Brain microvascular endothelial cell (primary cell): ENCODE measurements at regions not wholly inside any gene's neighbourhood (a gene's known extent, or its start where the extent isn't known, plus 50 kb on each side); places are given as distances from the start of the nearest gene placed in this dataset.

Experiments used
- DNase-seq: peaks from one replicate; pipeline ENCODE4 v3.0.0-alpha.2; 2020
- H3K27ac ChIP-seq: fragments of 250-450 bp; sonication (Bioruptor Pico); 2 replicates; pipeline ENCODE4 v1.5.1; 2020; ENCODE audit warnings: mild to moderate bottlenecking, moderate library complexity
- H3K27me3 ChIP-seq: fragments of 250-450 bp; sonication (Bioruptor Pico); replicated peaks from 2 replicates; pipeline ENCODE4 v1.5.1; 2020; ENCODE audit warnings: mild to moderate bottlenecking
- H3K36me3 ChIP-seq: fragments of 250-450 bp; sonication (Bioruptor Pico); replicated peaks from 2 replicates; pipeline ENCODE4 v1.5.1; 2020; ENCODE audit warnings: mild to moderate bottlenecking
- H3K4me3 ChIP-seq: 2 replicates; pipeline ENCODE4 v1.5.1; 2011; ENCODE audit warnings: low read depth, mild to moderate bottlenecking, control low read depth, low read length, moderate library complexity
- in situ Hi-C: cut with HindIII; loops from 2 replicates; pipeline ENCODE4 v1.10.0; 2017; ENCODE audit warnings: low sequenced_read_pairs, low pct_ligation_motif_present
- TF ChIP-seq, protein P1 (sequence below): IDR thresholded peaks from 2 replicates; pipeline ENCODE4 v1.5.1; 2011; ENCODE audit warnings: low read depth, mild to moderate bottlenecking, moderate library complexity, low read length, control low read depth, inconsistent platforms; ENCODE audit errors: missing control alignments

DNA sequence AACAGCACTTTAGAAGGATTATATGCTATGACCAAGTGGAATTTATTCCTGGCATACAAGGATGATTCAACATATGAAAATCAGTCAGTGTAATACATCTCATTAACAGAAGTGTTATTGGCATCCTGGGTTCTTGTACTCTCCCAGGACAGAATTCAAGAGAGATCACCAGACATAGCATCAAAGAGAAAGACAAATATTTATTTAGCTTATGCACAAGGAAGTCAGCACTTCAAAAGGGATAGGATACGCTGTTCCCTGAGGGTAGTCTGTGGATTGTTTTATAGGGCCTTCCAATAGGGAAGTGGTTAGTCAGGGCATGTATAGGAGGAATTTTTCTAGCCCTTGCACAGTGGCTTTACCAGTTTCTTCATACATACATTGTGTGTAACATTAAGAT, 1238.0 kb downstream of the PCDH17 start:
- in situ Hi-C loops, result no loop called here

DNA sequence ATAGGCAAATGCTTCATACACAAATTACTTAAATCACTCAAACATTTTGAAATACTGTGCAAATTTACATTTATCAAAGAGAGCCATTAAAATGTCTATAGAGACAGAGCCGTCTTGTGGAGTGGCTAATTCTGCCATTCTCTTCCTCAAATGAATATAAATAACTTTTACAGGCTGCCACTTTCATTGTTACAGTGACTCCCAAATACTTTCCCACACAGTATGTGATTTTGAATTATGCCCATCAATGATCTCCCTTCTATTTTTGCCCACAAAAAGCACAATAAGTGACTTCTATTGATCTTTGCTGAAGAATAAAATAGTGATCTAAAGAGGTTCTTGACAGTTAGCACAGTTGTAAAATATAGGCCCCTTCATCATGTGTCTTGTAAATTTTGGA, 1244.9 kb downstream of the PCDH17 start:
- H3K4me3 ChIP-seq, result no peak overlapping the region

More for the DNA sequence above, 1238.0 kb downstream of the PCDH17 start:
- no peak for DNase-seq
- Histone ChIP-seq H3K27me3 (no peaks in the 10 kb centered on the region), H3K27ac (no peak overlapping the region), H3K36me3 (no peaks in the 10 kb centered on the region), H3K4me3 (no peak overlapping the region)
- TF ChIP-seq, protein P1, sequence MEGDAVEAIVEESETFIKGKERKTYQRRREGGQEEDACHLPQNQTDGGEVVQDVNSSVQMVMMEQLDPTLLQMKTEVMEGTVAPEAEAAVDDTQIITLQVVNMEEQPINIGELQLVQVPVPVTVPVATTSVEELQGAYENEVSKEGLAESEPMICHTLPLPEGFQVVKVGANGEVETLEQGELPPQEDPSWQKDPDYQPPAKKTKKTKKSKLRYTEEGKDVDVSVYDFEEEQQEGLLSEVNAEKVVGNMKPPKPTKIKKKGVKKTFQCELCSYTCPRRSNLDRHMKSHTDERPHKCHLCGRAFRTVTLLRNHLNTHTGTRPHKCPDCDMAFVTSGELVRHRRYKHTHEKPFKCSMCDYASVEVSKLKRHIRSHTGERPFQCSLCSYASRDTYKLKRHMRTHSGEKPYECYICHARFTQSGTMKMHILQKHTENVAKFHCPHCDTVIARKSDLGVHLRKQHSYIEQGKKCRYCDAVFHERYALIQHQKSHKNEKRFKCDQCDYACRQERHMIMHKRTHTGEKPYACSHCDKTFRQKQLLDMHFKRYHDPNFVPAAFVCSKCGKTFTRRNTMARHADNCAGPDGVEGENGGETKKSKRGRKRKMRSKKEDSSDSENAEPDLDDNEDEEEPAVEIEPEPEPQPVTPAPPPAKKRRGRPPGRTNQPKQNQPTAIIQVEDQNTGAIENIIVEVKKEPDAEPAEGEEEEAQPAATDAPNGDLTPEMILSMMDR, result no peak

DNA sequence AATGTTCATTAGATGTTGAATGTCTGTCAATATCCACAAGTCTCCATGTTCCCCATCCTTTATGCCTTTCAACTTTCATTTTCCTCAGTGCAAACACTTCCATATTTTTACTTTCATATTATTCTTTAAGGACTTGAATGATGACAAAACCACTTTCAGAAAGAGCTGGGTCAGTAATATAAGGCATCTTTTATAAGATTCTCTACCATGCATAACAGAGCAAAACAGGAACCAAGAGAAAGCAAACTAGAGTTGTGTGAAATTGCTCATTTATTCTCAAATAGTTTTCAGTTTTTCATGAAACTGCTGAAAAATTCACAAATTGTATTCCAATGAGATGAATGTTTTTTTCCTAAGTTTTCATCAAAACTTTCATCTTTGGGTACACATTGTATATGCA, 1247.6 kb downstream of the PCDH17 start:
- in situ Hi-C loops, result no loop called here
- TF ChIP-seq, protein P1, result no peak
- Histone ChIP-seq H3K4me3 (no peak overlapping the region), H3K27ac (no peak overlapping the region), H3K36me3 (no peaks in the 10 kb centered on the region), H3K27me3 (no peaks in the 10 kb centered on the region)
- no peak for DNase-seq

More for the DNA sequence above, 1244.9 kb downstream of the PCDH17 start:
- TF ChIP-seq, protein P1, result no peak
- in situ Hi-C loops, result no loop called here
- Histone ChIP-seq H3K27ac (no peak overlapping the region), H3K36me3 (no peaks in the 10 kb centered on the region), H3K27me3 (no peaks in the 10 kb centered on the region)
- no peak for DNase-seq

GRCh38 chr13:58882516-58882915, 1251.0 kb downstream of the PCDH17 start:
- H3K4me3 ChIP-seq, result no peak overlapping the region
- TF ChIP-seq, protein P1, result no peak
- H3K36me3 ChIP-seq, result no peaks in the 10 kb centered on the region
- H3K27ac ChIP-seq, result no peak overlapping the region
- DNase-seq, result no peak
- H3K27me3 ChIP-seq, result no peaks in the 10 kb centered on the region
- in situ Hi-C loops, result no loop called here

DNA sequence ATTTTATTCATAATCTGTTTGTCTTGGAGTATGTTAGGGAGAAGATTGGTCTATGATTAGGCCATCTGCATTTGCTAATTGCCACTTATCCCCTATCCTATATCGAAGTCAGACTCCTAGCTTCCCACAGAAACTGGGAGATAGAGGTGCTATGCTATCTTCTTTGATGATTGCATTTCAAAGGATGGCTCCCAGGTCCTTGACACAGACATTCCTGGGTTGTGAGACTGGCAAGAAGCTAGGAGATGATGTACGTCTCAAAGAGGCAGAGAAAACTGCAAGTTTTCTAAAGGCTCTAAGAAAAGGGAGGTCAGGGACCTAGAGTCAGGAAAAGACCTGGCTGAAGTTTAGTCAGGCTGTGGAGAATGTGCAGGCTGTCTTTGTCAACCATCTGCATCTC, 1251.9 kb downstream of the PCDH17 start:
- in situ Hi-C loops, result no loop called here
- H3K27me3 ChIP-seq, result no peaks in the 10 kb centered on the region
- TF ChIP-seq, protein P1, result no peak
- no peak overlapping the region for H3K4me3 ChIP-seq
- H3K27ac ChIP-seq, result no peak overlapping the region
- DNase-seq, result no peak
- no peaks in the 10 kb centered on the region for H3K36me3 ChIP-seq

DNA sequence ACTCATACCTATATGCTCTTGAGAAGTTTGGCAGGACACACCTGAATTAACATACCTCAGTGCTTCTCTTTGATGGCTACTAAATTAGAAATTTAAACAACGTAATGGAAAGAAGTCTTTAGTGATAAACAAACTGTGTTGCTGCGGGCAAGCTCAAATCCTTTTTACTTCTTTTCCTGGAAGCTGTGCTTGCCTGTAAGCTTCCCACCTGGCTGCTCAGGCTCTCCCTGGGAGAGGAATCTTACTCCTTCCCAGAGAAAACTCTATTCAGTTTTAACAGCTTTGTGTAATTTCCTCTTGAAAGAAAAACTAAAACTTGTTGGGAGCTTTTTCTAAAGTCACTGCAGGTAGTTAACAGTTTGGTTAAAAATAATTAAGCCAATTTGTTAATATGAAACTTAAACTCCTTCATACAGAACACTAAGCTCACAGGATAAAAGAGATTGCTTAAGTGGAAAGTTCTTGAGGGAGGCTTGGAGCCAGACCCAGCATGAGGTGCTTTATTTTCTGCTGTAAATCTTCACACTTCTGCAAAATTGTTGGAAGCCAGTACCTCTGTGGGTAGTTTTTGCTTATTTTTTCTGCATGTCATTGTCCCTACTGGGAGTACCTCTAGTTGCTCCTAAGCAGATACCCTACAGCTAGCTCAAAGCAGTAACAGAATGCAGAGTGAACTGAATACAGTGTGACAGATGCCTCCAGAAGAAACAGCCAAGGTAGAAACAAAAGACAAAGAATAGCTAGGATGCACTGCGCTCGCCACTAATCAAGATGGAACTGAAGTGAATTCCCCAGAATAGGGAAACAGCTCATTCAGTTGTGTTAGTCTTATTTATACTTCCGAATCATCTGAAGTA, 1253.0 kb downstream of the PCDH17 start:
- Histone ChIP-seq H3K4me3 (no peak overlapping the region), H3K27me3 (no peaks in the 10 kb centered on the region), H3K27ac (no peak overlapping the region), H3K36me3 (no peaks in the 10 kb centered on the region)
- DNase-seq, result no peak
- in situ Hi-C loops, result no loop called here
- TF ChIP-seq, protein P1, result no peak
